ENCODE measurements at regions not wholly inside any gene's neighbourhood (a gene's known extent, or its start where the extent isn't known, plus 50 kb on each side); places are given as distances from the start of the nearest gene placed in this dataset.

GRCh38 chr20:12317433-12317832 lies 399.7 kb downstream of the BTBD3 start:
- no peak for TF ChIP-seq POLR2AphosphoS5 (IDR thresholded peaks at IDR 0.05; ENCODE audit: low read depth)
- no peak for TF ChIP-seq CTCF (IDR thresholded peaks at IDR 0.05; ENCODE audit: insufficient read depth, low read length)
- TF ChIP-seq SPI1 (IDR thresholded peaks at IDR 0.05; ENCODE audit: borderline replicate concordance, low read depth) = no peak
- TF ChIP-seq REST (IDR thresholded peaks at IDR 0.05; ENCODE audit: insufficient replicate concordance, low read depth) = no peak
- TF ChIP-seq GABPA (IDR thresholded peaks at IDR 0.05; ENCODE audit: low read depth) = no peak
- no peak for DNase-seq (ENCODE audit: low read depth in 1 of 2, low spot score in 1 of 2)

DNA sequence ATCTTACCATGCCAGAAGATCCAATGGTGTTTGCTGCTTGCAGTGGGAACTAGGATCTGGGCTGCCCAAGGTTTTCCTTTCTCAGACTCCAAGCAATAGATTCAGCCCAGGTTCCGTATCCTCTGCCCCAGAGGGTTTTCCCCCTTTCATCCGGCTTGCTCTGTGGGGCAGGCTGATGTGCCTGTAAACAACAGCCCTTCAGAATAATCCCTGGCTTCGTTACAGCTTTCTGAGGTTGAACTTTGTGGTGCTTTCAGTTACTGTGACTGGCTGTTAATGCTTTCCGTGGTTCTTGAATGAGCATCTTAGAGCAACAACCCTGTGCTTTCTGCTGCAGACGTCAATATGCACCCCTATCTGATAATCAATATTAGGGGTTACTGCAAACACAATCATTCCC lies 400.4 kb downstream of the BTBD3 start:
- no peak overlapping the region for H3K4me3 ChIP-seq (replicated peaks; ENCODE audit: insufficient read depth, low read length)
- DNase-seq (ENCODE audit: low read depth in 1 of 2, low spot score in 1 of 2) = no peak
- TF ChIP-seq REST (IDR thresholded peaks at IDR 0.05; ENCODE audit: insufficient replicate concordance, low read depth) (no peak), GABPA (IDR thresholded peaks at IDR 0.05; ENCODE audit: low read depth) (no peak), POLR2AphosphoS5 (IDR thresholded peaks at IDR 0.05; ENCODE audit: low read depth) (no peak), SPI1 (IDR thresholded peaks at IDR 0.05; ENCODE audit: borderline replicate concordance, low read depth) (no peak), CTCF (IDR thresholded peaks at IDR 0.05; ENCODE audit: insufficient read depth, low read length) (no peak)
- H3K27ac ChIP-seq (replicated peaks) = no peak overlapping the region
- H3K27me3 ChIP-seq (ENCODE audit: insufficient read depth, poor library complexity, severe bottlenecking) = no peaks in the 10 kb centered on the region

More at GRCh38 chr20:12317433-12317832, 399.7 kb downstream of the BTBD3 start:
- no peak overlapping the region for H3K4me3 ChIP-seq (replicated peaks; ENCODE audit: insufficient read depth, low read length)
- no peaks in the 10 kb centered on the region for H3K27me3 ChIP-seq (ENCODE audit: insufficient read depth, poor library complexity, severe bottlenecking)
- no peak overlapping the region for H3K27ac ChIP-seq (replicated peaks)

GRCh38 chr20:12321736-12322135 lies 404.0 kb downstream of the BTBD3 start:
- H3K27ac ChIP-seq (replicated peaks) = no peak overlapping the region
- no peak overlapping the region for H3K4me3 ChIP-seq (replicated peaks; ENCODE audit: insufficient read depth, low read length)
- H3K27me3 ChIP-seq (ENCODE audit: insufficient read depth, poor library complexity, severe bottlenecking) = no peaks in the 10 kb centered on the region
- TF ChIP-seq REST (IDR thresholded peaks at IDR 0.05; ENCODE audit: insufficient replicate concordance, low read depth) (no peak), SPI1 (IDR thresholded peaks at IDR 0.05; ENCODE audit: borderline replicate concordance, low read depth) (no peak), CTCF (IDR thresholded peaks at IDR 0.05; ENCODE audit: insufficient read depth, low read length) (no peak), GABPA (IDR thresholded peaks at IDR 0.05; ENCODE audit: low read depth) (no peak), POLR2AphosphoS5 (IDR thresholded peaks at IDR 0.05; ENCODE audit: low read depth) (no peak)
- DNase-seq (ENCODE audit: low read depth in 1 of 2, low spot score in 1 of 2) = no peak

Measured in HL-60 (cell line).